ENCODE measurements at regions not wholly inside any gene's neighbourhood (a gene's known extent, or its start where the extent isn't known, plus 50 kb on each side); places are given as distances from the start of the nearest gene placed in this dataset.

DNA sequence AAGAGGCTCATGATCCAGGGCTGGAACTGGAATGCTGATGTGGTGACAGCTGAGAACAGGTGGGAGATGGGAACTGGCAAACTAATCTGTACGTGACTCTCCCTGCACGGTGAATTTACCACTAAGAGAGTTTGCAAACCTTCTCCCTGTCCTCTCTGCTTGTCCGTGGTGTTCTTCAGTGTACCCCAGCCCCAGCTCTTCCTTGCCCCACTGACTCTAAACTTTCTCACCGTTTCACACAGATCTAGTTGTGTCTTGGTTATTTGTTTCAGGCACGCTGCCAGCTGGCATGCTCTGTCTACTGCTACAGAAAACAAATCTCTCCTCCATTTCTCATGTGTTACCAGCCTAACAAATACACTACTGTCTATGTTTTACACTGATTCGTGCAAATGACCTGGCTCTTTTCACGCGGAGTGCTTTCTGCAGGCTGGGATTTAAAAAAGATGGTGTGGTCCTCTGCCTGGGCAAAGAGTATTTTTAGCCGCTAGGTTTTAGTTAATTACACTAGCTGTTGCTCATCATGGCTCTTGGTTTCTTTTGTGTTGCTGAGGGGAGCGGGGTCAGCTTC is 192.7 kb upstream of the LRIG1 start:
- DNase-seq = no peak

DNA sequence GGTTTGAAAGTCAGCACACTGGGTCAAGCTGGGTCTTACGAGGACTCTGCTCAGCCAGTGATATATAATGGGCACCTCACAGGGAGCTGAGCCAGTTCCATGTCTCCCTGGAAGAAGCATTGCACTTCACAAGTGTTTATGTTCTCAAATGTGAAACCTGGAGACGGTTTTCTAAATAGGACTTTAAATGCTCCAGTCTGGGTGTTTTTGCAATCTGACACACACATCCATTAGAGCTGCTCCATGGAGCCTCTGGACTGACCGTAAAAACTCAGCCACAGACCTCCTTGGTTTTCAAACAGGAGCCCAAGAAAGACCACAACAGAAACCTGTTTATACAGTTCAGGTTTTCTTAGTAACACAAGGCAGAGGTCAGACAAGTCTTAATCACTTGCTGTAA is 201.3 kb upstream of the LRIG1 start:
- no peak for DNase-seq

DNA sequence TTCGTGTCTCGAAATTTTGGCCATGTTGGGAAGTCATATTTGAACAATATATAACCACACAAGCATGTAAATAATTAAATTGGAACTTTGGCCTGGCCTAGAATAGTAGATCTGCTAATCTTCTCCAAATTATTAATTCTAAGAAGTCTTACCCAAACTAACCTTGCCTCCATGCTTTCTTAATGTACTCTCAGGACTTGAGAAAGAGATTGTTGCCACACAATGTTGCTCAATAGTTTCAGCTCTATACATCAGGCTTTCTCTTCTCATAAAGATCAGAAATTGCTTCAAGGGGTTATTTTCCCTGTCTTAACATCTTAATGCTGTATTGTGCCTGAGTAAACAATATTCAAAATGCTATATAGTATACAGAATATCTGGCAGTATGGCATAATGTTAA is 202.7 kb upstream of the LRIG1 start:
- no peak for DNase-seq

DNA sequence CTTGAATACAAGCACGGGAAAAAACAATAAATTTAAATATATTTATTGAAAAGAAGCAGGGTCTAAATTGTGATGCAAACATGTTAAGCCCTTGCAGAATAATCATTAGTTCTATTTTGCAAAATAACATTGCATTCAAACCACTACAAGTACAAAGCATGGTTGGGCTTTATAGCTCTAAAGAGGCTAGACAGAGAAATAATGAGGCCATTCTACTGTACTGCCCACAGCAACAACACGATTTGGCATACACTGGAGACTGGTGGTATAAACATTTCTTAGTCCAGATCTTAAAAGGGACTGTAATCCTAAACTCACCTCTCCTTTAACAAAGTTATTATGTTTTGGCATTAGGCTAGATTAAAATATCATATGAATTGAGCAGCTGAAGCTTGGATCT is 204.3 kb upstream of the LRIG1 start:
- no peak for DNase-seq

DNA sequence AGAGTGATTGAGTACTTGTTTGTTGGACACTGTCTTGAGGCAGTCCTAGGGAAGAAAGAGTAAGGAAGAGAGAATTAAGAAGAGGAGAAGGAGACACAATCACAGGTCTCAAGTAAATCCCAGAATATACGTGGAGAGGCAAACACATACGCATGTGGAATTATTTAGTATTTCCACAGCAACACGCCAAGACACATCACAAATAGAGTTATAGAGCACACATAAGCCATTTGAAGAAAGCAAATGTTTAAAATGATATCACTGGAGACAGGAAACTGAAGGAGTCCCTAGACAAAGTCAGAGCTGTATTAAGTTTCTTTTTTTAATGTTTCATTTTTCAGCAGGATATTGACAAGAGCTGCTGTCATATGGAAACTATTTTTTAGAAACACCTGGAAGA is 206.1 kb upstream of the LRIG1 start:
- DNase-seq = no peak

DNA sequence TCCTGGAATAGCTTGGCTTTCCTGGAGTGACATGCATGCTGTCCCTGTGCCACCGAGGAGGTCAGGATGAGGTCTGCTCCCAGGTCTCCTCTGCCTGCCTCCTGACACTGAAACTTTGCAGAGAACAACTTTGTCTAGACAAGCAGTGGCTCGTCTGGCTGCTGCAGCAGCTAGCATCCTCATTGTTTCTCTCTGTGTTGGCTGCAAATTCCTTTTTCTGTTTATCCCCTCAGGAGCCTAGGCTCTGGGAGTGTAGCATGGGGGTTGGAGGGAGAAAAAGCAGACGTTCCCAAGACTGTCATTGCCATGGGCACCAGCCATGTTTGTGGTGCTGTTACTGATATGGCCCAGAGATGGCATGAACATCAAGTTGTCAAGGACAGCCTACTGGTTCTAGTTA is 208.7 kb upstream of the LRIG1 start:
- DNase-seq = no peak

DNA sequence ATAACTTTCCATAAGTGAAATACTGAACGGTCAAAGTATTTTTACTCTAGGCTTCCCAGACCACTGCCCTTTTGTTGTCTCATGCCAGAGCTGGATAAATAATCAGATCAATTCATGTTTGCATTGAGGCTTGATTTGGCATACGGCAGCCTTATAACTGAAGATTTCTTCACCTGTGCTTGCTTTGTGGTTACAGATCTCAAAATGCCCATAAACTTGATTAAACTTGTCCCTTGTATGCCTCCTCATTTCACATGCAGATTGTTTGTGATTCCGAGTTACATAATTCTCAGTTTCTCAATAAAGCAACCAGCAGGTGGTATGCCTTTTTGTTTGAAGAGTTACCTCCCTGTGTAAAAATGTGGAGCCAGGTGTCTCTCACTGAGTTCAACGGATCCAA is 211.4 kb upstream of the LRIG1 start:
- no peak for DNase-seq

DNA sequence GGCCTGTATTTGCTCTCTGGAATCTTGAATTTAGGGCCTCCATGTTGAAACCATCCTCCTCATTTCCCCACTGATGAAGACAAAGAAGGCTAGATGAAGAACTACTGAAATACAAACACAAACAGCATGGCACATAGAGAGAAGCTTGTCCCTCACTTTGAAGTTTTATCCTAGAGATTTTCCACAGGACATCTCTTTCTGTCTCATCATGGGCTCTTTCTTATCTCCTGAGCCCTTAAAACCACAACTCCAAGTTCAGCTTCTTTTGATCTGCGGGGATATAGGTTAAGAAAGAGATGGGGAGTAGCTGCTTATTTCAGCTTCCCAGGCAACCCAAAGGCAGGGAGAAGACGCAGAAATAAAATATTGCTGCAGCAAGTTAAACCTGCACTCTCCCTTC is 213.1 kb upstream of the LRIG1 start:
- DNase-seq = no peak

DNA sequence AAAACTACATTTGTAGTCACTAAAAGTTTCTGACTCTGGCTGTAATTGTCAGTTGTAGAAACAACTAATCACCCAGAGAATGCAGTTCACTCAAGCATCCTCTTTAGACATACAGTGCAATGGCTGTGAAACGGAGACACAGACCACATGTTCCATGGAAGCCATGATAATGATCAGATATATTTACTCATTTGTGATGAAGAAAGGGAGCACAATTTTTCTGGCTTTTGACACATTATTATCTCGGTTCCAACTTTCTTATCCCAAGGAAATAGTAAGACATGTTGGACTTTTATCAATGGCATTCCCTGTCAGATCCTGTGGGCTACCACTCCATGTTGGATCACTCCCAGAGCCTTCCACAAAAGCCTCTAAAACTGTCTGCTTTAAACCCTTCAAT is 215.0 kb upstream of the LRIG1 start:
- DNase-seq = no peak

DNA sequence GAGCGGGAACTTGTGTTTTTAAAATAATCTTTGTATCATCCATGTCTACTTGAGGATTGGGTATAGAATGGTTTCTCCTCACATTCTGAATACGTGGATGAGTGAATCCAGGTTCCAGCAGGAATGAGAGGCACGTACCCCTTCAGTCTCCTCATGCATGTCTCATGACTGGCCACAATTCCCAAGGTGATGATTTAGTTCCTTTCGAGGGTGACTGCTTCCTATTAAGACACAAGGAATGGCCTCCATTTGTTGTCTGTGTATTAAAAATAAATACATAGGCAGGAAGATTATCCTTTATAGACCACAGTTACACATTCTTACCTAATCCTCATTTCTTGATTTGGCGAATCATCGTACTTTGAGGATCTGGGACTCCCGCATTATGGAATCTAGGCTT is 217.0 kb upstream of the LRIG1 start:
- DNase-seq = no peak

DNA sequence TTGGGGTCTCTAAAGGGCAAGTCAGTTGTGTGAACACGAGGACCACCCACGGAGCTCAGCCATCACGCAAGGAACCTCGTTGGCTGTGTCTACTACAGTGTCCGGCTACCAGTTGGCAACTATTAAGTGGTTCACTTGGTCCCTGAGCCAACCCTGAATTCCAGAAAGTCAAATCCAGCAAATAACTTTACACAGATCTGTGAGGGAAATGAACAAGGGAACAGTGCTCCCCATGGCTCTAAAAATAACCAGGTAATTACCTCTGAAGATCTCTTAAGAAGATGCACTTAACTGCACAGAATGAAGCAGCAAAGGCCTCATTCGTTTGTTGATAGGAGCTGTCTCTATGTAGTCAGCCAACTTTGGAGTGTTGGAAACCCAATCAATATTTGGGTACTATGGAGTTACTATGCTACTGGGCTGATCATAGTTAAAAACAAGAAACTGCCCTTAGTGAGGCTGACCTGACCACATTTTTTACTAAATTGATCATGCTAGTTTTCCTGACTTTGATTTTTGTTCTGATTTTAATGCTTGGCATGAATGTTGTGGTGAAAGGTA is 219.1 kb upstream of the LRIG1 start:
- no peak for DNase-seq

DNA sequence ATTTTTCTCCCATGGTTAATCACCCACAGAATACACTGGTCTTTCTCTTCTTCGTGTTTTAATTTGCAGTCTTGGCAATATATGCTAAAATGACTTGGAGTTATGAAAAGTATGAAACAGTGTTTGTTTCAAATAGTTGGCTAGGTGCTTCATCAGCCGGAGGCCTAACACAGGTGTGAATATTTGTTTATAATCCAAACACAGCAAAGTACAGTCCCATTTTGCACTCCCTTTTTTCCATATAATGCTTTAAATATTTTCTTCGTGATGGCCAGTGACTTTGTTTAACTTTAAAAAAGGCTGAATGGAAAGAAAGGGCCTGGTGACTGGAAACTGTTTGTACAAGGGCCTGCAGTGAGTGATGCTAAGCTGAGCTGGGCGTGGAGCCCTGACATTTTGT is 219.7 kb upstream of the LRIG1 start:
- no peak for DNase-seq

DNA sequence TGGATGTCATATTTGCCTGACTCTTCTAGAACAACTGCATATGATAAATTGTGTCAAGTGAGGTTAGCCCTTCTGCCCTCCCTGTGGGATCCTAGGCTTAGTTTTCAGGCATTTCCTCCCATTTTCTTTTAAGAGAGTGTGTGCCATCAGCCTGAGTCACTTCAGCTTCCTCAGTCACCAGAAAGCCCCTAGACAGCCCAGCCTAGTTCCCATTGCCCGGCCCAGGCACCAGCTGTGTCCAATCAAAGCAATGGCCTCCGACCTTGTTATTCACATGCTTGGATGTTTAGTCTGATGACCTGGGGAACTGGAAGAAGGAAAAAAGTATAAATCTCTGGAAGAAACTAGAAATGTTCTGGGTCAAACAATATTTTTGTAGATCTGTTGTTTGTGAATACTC is 221.9 kb upstream of the LRIG1 start:
- no peak for DNase-seq

DNA sequence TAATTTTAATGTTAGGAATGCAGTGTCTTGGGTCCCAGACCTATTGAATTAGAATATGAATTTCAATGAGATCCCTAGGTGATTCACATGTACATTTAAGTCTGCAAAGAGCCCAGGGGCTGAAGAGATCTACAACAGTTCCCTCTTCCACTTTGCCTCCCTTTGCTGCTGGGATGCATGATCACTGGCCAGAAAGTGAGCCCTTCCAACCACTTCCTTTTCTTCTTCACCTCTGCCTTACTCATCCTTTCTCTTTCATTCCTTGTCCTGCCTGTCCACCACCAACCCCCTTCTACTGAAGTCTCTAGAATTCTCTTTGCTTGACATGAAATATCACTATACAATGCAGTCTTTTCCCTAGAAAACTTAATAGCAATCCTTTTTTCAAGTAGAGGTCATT is 222.4 kb upstream of the LRIG1 start:
- DNase-seq = no peak

DNA sequence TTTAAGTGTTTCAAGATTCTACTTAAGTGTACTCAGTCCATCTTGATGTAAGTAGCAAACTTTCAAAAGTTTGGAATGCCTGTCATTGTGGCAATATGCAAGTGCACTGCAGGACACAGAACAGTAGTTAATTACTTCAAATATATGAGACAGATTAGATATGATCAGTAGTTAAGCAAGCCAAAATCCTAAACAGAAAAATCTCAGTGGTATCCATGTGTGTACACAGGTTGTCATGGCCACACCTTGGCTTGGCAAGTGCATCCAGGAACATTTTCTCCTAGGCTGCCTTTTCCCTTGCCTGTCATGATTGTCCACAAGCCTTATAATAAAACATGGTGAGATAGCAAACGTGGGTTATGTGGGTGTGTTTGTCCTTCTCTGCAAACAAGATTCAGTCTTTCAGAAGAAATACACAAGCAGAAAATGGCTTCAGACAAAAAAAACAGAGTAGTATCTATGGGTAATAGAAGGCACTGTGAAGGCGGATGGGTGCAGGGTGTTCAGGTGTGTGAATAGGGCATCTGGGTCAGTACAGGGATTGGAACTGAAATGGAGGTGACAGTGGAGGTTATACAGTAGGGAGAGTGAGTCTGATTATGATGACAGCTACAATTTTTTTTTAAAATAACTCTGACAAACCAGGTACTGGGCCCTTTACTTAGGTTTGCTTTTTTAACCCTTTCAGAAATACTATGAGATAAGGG is 229.0 kb upstream of the LRIG1 start:
- no peak for DNase-seq

DNA sequence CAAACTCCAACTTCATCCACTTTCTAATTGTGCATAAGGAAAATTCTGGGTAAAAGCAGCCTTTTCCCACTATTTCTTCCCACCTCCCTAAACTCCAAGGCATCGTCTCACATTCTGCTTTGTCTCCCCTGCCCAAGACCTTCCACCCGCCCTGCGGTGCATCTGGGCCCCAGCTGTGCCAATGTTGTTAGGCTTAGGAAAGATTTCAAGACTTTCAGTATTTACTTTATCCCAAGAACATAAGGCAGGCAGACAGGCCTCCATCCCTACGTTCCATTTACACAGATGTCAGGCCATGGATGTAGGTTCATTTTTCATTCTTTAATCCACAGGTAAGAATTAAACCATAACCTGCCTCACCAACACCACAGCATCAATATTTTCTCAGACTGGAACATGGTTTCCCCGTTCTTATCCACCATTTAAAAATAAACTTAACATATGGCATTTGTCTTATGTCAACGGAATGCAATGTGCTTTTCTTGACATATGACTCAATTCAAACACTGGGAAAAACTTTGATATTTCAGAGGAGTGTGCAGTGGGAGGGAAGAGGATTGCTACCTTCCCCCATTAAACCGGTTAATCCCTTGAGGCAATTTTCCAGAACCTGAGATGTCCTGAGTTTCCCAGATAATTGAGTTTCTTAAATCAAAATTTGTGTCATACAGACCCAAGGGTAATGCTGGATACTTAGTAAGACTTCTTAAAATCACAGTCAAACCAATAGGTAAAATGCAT is 238.0 kb upstream of the LRIG1 start:
- no peak for DNase-seq

DNA sequence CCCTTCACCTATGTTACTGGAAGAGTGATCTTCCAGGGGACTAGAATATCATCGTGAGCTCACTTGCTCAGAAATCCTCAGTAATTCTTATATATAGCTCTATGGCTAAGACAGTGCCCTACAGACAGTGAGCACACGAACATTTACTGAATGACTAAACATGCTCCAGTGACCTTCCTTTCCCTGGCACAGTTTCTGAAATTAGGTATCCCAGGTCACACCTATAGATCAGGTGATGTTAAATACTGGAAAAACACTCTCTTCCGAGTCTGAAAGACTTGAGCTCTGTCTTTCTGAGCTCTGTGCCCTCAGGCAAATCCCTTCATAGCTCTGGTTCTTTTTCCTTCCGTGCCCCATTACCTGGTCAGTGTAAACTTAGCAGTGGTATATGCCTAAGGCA is 239.4 kb upstream of the LRIG1 start:
- DNase-seq = no peak

DNA sequence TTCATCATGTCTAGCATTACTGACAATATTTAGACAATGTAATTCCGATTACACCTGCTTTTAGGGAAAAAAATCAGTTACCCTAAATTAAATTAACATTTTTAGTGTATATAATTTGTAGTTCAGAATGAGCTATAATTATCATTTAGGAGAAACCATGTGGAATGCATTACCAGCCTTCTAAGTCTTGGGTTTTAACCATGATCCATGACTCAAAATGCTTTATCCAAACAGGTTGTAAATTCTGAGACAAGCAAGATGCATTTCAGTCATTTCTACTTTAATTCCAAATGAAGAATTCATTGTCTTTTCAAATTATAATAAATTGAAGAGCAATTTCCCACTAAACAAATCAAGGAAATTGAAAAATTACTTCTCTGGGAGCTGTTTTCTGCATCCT is 243.7 kb upstream of the LRIG1 start:
- no peak for DNase-seq

DNA sequence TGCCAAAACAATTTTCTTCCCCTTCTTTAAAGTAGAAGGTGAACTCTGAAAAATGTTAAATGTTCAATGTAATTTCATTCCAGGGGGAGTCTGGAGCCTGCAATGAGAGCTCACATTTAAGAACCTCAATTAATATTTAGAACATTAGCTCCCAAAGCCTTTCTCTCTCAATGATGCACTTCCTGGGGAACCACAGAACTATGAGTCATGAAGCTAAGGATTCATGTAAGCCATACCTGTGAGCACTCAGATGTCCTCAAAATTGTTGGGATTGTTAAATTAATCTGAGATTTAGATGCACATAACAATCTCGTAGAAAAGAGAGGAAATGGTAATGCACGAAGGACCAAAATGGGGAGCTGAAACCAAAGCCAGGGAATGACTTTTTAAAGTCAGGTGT is 244.2 kb upstream of the LRIG1 start:
- DNase-seq = no peak

DNA sequence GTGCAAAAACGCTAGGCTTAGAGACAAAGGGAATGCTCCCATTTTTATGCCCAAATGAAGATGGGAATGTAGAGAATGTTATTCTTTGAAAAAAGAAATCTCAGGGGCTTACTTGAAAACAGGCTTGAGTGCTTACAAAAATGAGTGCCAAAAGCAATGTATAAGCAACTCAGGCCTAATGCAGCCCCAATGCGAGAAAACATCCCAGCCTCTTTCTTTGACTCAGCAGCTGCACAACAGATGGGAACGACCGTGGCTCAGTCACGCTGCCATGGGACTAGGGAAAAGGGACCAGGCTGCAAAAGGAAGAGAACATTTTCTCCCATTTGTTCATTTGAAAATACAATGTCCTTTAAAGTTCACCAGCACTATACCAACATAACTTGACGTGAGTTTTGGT is 246.4 kb upstream of the LRIG1 start:
- no peak for DNase-seq

DNA sequence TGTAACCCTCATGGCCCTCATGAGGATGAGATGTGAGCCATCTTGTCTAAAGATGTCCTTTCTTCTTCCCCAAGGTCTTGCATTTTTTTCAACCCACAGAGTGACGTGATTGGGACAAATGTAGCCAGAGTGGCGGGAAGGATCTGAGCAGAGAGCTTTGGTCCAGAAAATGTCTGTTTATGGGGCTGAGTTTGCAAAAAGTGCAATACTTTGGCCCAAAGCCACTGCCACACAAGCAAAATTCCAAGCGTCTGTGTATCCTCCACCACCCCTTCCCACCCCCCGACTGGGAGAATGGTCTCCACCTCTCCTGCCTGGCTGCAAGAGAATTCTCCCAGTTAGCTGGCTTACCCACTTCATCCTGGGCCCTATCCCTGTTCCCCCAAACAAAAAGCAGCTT is 246.9 kb upstream of the LRIG1 start:
- no peak for DNase-seq

DNA sequence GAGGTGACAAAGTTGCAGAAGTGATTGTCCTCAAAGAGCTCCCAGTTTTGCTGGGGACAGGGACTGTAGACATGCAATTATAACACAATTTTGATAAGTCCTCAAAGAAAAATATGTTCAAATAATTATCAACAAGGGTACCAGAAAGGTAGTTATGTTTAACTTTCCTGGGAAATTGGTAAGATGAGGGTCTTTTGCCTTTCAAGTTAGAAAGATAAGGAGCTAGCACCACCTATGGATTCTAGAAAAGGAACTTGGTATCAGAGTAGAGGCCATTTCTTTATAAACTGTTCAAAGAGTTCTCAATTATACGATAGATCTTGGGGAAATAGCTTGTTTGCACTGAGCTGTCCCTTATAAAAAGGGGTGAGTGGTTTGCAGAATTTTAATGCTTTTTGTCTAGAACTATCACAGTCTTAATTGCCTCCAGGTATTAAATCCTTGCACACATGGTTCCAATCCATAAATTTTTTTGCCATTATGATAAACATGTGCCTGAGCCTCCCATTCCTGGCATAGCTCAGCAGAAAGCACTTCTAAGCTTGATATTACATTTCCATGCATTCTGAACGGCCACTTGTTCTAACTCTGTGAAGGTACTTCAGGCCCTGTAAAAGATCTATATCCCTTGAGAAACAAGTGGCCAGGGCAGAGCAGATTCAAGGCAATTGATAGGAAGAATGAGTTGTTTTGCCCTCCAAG is 247.5 kb upstream of the LRIG1 start:
- no peak for DNase-seq

DNA sequence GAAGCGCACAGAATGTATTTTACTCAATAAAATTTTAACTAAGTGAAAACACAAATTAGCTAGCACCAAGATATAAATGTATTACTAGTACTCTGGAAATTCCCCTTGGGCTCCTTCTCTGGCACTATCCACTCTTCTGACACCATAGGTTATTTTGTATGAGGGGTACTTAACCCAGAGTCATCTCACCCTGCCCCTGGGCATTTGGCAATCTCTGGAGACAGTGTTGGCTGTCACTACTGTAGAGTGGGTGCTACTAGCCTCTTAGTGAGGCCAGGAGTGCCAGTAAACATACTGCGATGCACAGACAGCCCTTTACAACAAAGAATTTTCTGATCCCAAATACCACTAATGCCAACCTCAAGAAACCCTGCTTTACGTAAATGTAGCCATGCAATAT is 246.3 kb upstream of the KBTBD8 start:
- DNase-seq = no peak

DNA sequence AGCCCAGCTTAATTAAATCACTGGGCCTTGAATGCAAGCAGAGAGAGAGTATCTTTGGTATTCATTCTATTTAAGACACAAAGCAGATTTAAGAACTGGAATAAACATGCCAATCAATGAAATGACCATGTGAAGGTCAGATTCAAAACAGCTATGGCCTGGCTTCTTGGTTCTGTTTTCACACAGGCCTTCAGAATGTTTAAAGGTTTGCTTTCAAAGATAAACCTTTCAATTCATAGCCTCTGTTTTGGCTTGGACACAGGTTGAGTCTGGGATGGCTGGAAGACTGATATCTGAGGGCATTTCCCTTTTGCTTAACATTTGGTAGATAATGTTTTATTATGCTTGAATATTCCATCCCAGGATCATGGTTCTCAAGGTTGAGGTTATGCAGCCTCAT is 244.4 kb upstream of the KBTBD8 start:
- no peak for DNase-seq

Data from CD4-positive, alpha-beta T cell treated with Interleukin-21 for 1 hour (primary cell).